ENCODE measurements at regions not wholly inside any gene's neighbourhood (a gene's known extent, or its start where the extent isn't known, plus 50 kb on each side); places are given as distances from the start of the nearest gene placed in this dataset.

GRCh38 chr1:213466541-213466940 is 415.5 kb downstream of the RPS6KC1 start:
- no peak overlapping the region for H3K27ac Mint-ChIP-seq
- no peaks in the 10 kb centered on the region for H3K27me3 Mint-ChIP-seq (ENCODE audit: low read depth)
- no peaks in the 10 kb centered on the region for H3K36me3 Mint-ChIP-seq (ENCODE audit: insufficient read depth in 2 of 2)
- no peak for ATAC-seq (replicated peaks in 1 of 2)
- H3K9me3 Mint-ChIP-seq = peaks cover 0 to 2% of the 10 kb centered on the region in 2 donors
- H3K4me1 Mint-ChIP-seq (ENCODE audit: low read depth) = no peaks in the 10 kb centered on the region
- H3K4me3 Mint-ChIP-seq = no peak overlapping the region
- no peak for DNase-seq

GRCh38 chr1:213474054-213474453 is 423.0 kb downstream of the RPS6KC1 start:
- no peaks in the 10 kb centered on the region for H3K27me3 Mint-ChIP-seq (ENCODE audit: low read depth)
- no peak overlapping the region for H3K27ac Mint-ChIP-seq
- no peak overlapping the region for H3K4me3 Mint-ChIP-seq
- no peaks in the 10 kb centered on the region for H3K4me1 Mint-ChIP-seq (ENCODE audit: low read depth)
- no peaks in the 10 kb centered on the region for H3K9me3 Mint-ChIP-seq
- DNase-seq (no peak), ATAC-seq (replicated peaks in 1 of 2) (no peak)
- H3K36me3 Mint-ChIP-seq (ENCODE audit: insufficient read depth in 2 of 2) = no peaks in the 10 kb centered on the region

GRCh38 chr1:213481395-213481794 is 430.4 kb downstream of the RPS6KC1 start:
- Mint-ChIP-seq H3K9me3 (peaks cover 0 to 2% of the 10 kb centered on the region in 2 donors), H3K27me3 (ENCODE audit: low read depth) (peaks cover 18% of the 10 kb centered on the region), H3K4me1 (ENCODE audit: low read depth) (peaks cover 7% of the 10 kb centered on the region), H3K4me3 (no peak overlapping the region), H3K36me3 (ENCODE audit: insufficient read depth in 2 of 2) (peaks cover 0 to 1% of the 10 kb centered on the region in 2 donors), H3K27ac (no peak overlapping the region)
- DNase-seq (no peak), ATAC-seq (replicated peaks in 1 of 2) (no peak)

DNA sequence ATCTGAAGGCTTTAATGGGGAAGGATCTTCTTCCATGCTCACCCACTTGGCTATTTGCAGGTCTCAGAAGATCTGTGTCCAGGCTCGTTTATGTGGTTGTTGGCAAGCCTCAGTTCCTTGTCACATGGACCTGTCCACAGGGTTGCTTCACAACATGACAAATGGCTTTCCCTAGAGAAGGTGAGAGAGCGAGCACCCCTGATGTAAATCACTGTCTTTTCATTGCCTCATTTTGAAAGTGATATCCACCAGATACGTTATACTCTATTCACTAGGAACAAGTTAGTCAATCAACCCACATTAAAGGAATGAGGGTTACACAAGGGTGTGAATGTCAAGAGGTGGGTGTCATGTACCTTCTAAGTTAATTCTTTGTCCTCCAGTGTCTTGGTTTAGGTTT is 433.3 kb downstream of the RPS6KC1 start:
- no peak overlapping the region for H3K4me3 Mint-ChIP-seq
- DNase-seq (no peak), ATAC-seq (replicated peaks in 1 of 2) (peak; percentile 64 to 71)
- peaks cover 7% of the 10 kb centered on the region for H3K4me1 Mint-ChIP-seq (ENCODE audit: low read depth)
- peaks cover 0 to 2% of the 10 kb centered on the region in 2 donors for H3K9me3 Mint-ChIP-seq
- H3K36me3 Mint-ChIP-seq (ENCODE audit: insufficient read depth in 2 of 2) = peaks cover 0 to 1% of the 10 kb centered on the region in 2 donors
- no peak overlapping the region for H3K27ac Mint-ChIP-seq
- H3K27me3 Mint-ChIP-seq (ENCODE audit: low read depth) = peaks cover 18% of the 10 kb centered on the region

DNA sequence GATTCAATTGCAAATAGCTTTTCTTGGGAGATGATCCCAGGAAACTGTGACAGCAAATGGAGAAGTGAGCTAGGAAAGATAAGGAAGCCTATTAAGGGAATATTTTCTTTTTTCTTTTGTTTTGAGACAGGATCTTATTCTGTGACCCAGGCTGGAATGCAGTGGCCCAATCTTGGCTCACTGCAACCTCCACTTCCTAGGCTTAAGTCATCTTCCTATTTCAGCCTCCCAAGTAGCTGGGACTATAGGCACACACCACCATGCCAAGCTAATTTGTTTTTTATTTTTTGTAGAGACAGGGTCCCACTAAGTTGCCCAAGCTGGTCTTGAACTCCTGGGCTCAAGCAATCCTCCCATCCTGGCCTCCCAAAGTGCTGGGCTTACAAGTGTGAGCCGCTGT is 433.7 kb downstream of the RPS6KC1 start:
- ATAC-seq (replicated peaks in 1 of 2) (no peak), DNase-seq (no peak)
- Mint-ChIP-seq H3K4me3 (no peak overlapping the region), H3K9me3 (peaks cover 0 to 2% of the 10 kb centered on the region in 2 donors), H3K27ac (no peak overlapping the region), H3K4me1 (ENCODE audit: low read depth) (peaks cover 7% of the 10 kb centered on the region), H3K36me3 (ENCODE audit: insufficient read depth in 2 of 2) (peaks cover 0 to 1% of the 10 kb centered on the region in 2 donors), H3K27me3 (ENCODE audit: low read depth) (peaks cover 18% of the 10 kb centered on the region)

DNA sequence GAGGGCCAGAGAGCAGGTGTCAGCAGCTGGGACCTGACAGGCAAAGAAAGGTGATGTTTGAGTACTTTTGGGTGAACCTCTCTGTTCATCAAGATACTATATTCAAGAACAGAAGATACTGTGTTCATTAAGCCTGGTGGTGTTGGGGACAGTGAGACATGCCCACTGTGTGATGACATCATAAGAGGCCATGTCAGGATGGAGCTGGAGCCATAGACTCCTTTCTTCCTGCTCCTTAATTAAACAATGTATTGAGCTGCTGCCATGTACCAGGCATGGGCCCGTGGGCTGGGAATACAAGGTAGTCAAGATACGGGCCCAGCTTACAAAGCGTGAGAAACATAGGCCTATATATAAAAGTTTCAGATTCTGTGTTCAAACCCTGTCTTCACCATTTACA is 435.4 kb downstream of the RPS6KC1 start:
- no peak overlapping the region for H3K27ac Mint-ChIP-seq
- H3K9me3 Mint-ChIP-seq = peaks cover 0 to 2% of the 10 kb centered on the region in 2 donors
- peaks cover 0 to 1% of the 10 kb centered on the region in 2 donors for H3K36me3 Mint-ChIP-seq (ENCODE audit: insufficient read depth in 2 of 2)
- no peak overlapping the region for H3K4me3 Mint-ChIP-seq
- ATAC-seq (replicated peaks in 1 of 2) (no peak), DNase-seq (no peak)
- H3K27me3 Mint-ChIP-seq (ENCODE audit: low read depth) = peaks cover 13% of the 10 kb centered on the region
- H3K4me1 Mint-ChIP-seq (ENCODE audit: low read depth) = peaks cover 7% of the 10 kb centered on the region

DNA sequence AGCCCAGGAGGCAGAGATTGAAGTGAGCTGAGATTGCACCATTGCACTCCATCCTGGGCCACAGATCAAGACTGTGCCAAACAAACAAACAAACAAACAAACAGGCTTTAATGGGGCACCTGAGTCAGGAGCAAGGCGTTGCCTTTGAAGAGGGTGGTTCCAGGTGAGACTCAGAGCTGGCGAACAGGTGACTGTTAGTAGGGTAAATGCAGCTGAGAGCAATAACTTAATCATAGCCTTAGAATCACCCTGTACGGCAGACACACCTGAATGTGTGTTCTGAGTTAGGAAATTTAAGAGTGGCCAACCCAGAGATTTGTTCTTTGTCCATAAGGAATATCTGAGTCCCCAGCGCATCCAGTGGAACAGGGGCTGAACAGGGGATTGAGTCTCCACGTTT is 440.4 kb downstream of the RPS6KC1 start:
- Mint-ChIP-seq H3K4me1 (ENCODE audit: low read depth) (no peaks in the 10 kb centered on the region), H3K9me3 (no peaks in the 10 kb centered on the region), H3K27me3 (ENCODE audit: low read depth) (no peaks in the 10 kb centered on the region), H3K27ac (no peak overlapping the region), H3K36me3 (ENCODE audit: insufficient read depth in 2 of 2) (no peaks in the 10 kb centered on the region), H3K4me3 (no peak overlapping the region)
- DNase-seq = no peak
- ATAC-seq (replicated peaks in 1 of 2) = no peak

GRCh38 chr1:213492161-213493041 is 441.4 kb downstream of the RPS6KC1 start:
- H3K27ac Mint-ChIP-seq = no peak overlapping the region
- H3K4me3 Mint-ChIP-seq = no peak overlapping the region
- no peaks in the 10 kb centered on the region for H3K27me3 Mint-ChIP-seq (ENCODE audit: low read depth)
- no peaks in the 10 kb centered on the region for H3K4me1 Mint-ChIP-seq (ENCODE audit: low read depth)
- ATAC-seq (replicated peaks in 1 of 2) (no peak), DNase-seq (no peak)
- no peaks in the 10 kb centered on the region for H3K36me3 Mint-ChIP-seq (ENCODE audit: insufficient read depth in 2 of 2)
- no peaks in the 10 kb centered on the region for H3K9me3 Mint-ChIP-seq

GRCh38 chr1:213499444-213499843 is 448.4 kb downstream of the RPS6KC1 start:
- Mint-ChIP-seq H3K4me1 (ENCODE audit: low read depth) (no peaks in the 10 kb centered on the region), H3K27me3 (ENCODE audit: low read depth) (no peaks in the 10 kb centered on the region), H3K4me3 (no peak overlapping the region), H3K27ac (no peak overlapping the region), H3K9me3 (peaks cover 0 to 3% of the 10 kb centered on the region in 2 donors), H3K36me3 (ENCODE audit: insufficient read depth in 2 of 2) (no peaks in the 10 kb centered on the region)
- ATAC-seq (replicated peaks in 1 of 2) (no peak), DNase-seq (no peak)

GRCh38 chr1:213507472-213508223 is 456.6 kb downstream of the RPS6KC1 start:
- no peak overlapping the region for H3K4me3 Mint-ChIP-seq

GRCh38 chr1:213511173-213511572 is 460.1 kb downstream of the RPS6KC1 start:
- Mint-ChIP-seq H3K4me1 (ENCODE audit: low read depth) (no peaks in the 10 kb centered on the region), H3K27ac (no peak overlapping the region), H3K9me3 (peaks cover 0 to 1% of the 10 kb centered on the region in 2 donors), H3K4me3 (no peak overlapping the region), H3K27me3 (ENCODE audit: low read depth) (no peaks in the 10 kb centered on the region), H3K36me3 (ENCODE audit: insufficient read depth in 2 of 2) (no peaks in the 10 kb centered on the region)
- DNase-seq = no peak
- no peak for ATAC-seq (replicated peaks in 1 of 2)

More at GRCh38 chr1:213507472-213508223, 456.6 kb downstream of the RPS6KC1 start:
- Mint-ChIP-seq H3K27me3 (ENCODE audit: low read depth) (no peaks in the 10 kb centered on the region), H3K27ac (no peak overlapping the region), H3K36me3 (ENCODE audit: insufficient read depth in 2 of 2) (no peaks in the 10 kb centered on the region), H3K4me1 (ENCODE audit: low read depth) (no peaks in the 10 kb centered on the region), H3K9me3 (peaks cover 3% of the 10 kb centered on the region in 2 donors)
- DNase-seq (no peak), ATAC-seq (replicated peaks in 1 of 2) (no peak)

DNA sequence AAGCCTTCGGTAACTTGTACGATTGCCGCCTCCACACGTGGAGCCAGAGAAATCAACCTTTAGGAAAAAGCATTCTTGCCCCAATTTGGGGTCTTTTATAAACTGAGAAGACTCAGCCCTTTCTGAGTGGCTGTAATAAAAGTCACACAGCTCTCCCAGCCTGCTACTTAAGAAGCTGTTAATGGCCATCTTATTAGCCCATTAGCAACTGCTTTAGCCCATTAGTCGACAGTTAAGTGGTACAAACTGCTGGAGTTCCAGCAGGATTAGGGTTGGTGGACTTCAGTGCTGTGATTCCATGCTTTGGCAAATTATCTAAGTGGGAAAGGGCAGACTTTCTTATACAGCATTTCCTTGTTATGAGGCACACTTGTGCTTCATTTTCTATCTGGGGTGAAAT is 461.3 kb downstream of the RPS6KC1 start:
- ATAC-seq (replicated peaks in 1 of 2) (no peak), DNase-seq (no peak)
- Mint-ChIP-seq H3K9me3 (peaks cover 0 to 1% of the 10 kb centered on the region in 2 donors), H3K36me3 (ENCODE audit: insufficient read depth in 2 of 2) (no peaks in the 10 kb centered on the region), H3K4me1 (ENCODE audit: low read depth) (no peaks in the 10 kb centered on the region), H3K27me3 (ENCODE audit: low read depth) (no peaks in the 10 kb centered on the region), H3K27ac (no peak overlapping the region), H3K4me3 (no peak overlapping the region)

DNA sequence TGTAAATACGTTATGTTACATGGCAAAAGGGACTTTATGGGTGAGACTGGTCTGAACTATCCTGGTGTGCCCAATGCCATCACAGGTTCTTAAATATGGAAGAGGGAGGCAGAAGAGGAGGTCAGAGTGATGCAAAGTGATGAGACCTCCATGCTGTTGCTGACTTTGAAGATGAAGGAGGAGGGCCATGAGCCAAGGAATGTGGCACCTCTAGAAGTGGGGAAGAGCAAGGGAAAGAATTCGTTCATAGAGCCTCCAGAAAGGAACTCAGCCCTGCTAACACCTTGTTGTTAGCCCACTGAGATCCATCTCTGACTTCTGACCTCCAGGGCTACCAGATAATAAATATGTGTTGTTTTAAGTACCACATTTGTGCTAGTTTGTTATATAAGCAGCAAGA is 462.0 kb downstream of the RPS6KC1 start:
- Mint-ChIP-seq H3K4me1 (ENCODE audit: low read depth) (no peaks in the 10 kb centered on the region), H3K36me3 (ENCODE audit: insufficient read depth in 2 of 2) (no peaks in the 10 kb centered on the region), H3K27me3 (ENCODE audit: low read depth) (no peaks in the 10 kb centered on the region), H3K4me3 (no peak overlapping the region), H3K9me3 (peaks cover 0 to 1% of the 10 kb centered on the region in 2 donors), H3K27ac (no peak overlapping the region)
- DNase-seq (no peak), ATAC-seq (replicated peaks in 1 of 2) (no peak)

All from activated T-cell treated with anti-CD3 and anti-CD28 coated beads, Interleukin-2, amount 50 U/mL, for 72 hours (primary cell).